ENCODE measurements at regions not wholly inside any gene's neighbourhood (a gene's known extent, or its start where the extent isn't known, plus 50 kb on each side); places are given as distances from the start of the nearest gene placed in this dataset.

GRCh38 chrX:137352101-137352660, 213.7 kb upstream of the ZIC3 start:
- TF ChIP-seq CTCF (IDR thresholded peaks at IDR 0.05) (peak; percentile 16; the same call in 1 of the 2 replicates), ZFX (IDR thresholded peaks at IDR 0.05; ENCODE audit: borderline replicate concordance) (no peak)
